BJ (cell line): ENCODE measurements at regions not wholly inside any gene's neighbourhood (a gene's known extent, or its start where the extent isn't known, plus 50 kb on each side); places are given as distances from the start of the nearest gene placed in this dataset.

Experiments
- CTCF ChIA-PET: fragments of 350-600 bp; formaldehyde crosslinking; extraction: SDS; loops from one replicate; lab custom pipeline; 2021; ENCODE audit warnings: antibody characterized with exemption, inconsistent platforms; lab: Yijun Ruan, JAX
- POLR2A ChIA-PET: fragments of 300-600 bp; sonication (Branson Sonifier 250); formaldehyde crosslinking; extraction: SDS; loops from one replicate; lab custom pipeline; 2021; ENCODE audit warnings: antibody characterized with exemption; lab: Charles Lee
- DNase-seq: peaks from one replicate; pipeline ENCODE4 v3.0.0-alpha.2; 2011; ENCODE audit warnings: low read depth
- H3K27me3 ChIP-seq: 2 replicates; pipeline ENCODE4 v1.6.0; 2011; ENCODE audit warnings: low read length; ENCODE audit not compliant: control insufficient read depth, insufficient read depth
- H3K36me3 ChIP-seq: 2 replicates; pipeline ENCODE4 v1.5.1; 2011; ENCODE audit warnings: low read length; ENCODE audit not compliant: control insufficient read depth, insufficient read depth
- H3K4me3 ChIP-seq: 2 replicates; pipeline ENCODE4 v1.5.1; 2011; ENCODE audit warnings: low read depth, mild to moderate bottlenecking, control low read depth, low read length
- TF ChIP-seq, protein P1 (sequence below): IDR thresholded peaks from 2 replicates; pipeline ENCODE4 v1.5.1; 2011; ENCODE audit warnings: low read depth, mild to moderate bottlenecking, control low read depth, inconsistent platforms, low read length, moderate library complexity; ENCODE audit not compliant: insufficient read depth

DNA sequence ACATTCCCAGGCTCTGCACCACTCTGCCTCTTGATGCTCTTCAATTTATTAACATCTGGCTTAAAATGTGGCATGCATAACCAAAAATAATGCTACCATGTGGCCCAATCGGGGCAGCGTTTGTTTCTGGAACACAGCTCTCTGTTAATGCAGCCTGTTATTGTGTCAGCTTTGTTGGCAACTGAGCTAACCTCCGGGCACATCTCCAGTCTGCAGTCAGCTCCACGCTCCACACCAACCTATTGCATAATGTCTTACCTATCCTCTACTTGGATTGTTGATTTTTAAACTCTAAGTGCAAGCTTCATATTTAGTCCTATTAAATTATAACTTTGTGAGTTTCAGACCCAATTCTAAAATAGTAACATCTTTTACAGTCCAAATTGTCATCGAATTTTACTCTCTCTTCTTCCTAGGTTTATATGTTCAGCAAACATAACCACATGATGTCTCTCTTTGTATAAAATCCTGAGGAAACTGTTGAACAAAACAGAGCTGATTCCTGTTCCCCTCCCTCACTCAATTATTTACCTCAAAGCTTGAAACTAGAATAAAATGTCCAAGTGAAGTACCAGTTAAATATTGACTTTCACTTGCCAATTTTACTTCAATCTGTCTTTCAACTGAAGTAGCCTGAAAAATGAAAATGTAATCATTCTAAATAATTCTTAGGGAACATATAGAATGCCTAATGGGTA is 92.2 kb upstream of the RAPGEF2 start:
- Histone ChIP-seq H3K27me3 (no peaks in the 10 kb centered on the region), H3K4me3 (no peak overlapping the region), H3K36me3 (no peaks in the 10 kb centered on the region)
- peak; percentile 74 for DNase-seq
- CTCF ChIA-PET = no interaction called here
- POLR2A ChIA-PET = no interaction called here
- TF ChIP-seq, protein P1, sequence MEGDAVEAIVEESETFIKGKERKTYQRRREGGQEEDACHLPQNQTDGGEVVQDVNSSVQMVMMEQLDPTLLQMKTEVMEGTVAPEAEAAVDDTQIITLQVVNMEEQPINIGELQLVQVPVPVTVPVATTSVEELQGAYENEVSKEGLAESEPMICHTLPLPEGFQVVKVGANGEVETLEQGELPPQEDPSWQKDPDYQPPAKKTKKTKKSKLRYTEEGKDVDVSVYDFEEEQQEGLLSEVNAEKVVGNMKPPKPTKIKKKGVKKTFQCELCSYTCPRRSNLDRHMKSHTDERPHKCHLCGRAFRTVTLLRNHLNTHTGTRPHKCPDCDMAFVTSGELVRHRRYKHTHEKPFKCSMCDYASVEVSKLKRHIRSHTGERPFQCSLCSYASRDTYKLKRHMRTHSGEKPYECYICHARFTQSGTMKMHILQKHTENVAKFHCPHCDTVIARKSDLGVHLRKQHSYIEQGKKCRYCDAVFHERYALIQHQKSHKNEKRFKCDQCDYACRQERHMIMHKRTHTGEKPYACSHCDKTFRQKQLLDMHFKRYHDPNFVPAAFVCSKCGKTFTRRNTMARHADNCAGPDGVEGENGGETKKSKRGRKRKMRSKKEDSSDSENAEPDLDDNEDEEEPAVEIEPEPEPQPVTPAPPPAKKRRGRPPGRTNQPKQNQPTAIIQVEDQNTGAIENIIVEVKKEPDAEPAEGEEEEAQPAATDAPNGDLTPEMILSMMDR = no peak

DNA sequence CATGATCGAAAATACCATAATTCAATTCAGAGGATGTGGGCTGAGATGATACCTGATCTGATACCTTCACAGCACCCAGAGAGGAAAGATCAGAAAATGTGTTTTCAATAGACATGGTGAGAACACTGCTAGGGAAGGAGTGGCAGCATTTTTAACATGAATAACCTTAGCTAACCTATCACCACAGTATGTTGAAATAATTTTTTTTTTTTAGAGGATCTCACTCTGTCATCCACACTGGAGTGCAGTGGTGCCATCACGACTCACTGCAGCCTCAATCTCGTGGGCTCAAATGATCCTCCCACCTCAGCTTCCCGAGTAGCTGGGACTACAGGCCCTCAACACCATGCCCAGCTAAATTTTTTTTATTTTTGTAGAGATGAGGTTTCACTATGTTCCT is 90.5 kb upstream of the RAPGEF2 start:
- peak; percentile 54 for DNase-seq
- ChIA-PET POLR2A (no interaction called here), CTCF (interaction anchor here (0.5 kb wide), 1 partner anchor 38 kb away, joined by 3 read pairs; no protein-coding TSS in a partner anchor)
- no peaks in the 10 kb centered on the region for H3K27me3 ChIP-seq
- TF ChIP-seq, protein P1 = no peak
- H3K4me3 ChIP-seq = no peak overlapping the region
- H3K36me3 ChIP-seq = no peaks in the 10 kb centered on the region

DNA sequence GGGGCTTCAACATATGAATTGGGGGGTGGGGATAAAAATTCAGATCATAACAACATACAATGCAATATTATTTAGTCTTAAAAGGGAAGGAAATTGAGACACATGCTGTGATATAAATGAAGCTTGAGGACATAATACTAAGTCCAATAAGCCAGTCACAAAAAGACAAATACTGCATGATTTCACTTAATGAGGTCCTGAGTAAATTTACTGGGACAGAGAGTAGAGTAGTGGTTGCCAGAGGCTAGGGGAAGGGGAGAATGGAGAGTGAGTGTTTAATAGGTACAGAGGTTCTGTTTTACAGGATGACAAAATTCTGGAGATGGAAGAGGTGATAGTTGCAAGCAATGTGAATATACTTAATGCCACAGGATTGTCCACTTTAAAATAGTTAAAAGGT is 89.2 kb upstream of the RAPGEF2 start:
- DNase-seq = no peak
- no peak overlapping the region for H3K4me3 ChIP-seq
- POLR2A ChIA-PET = no interaction called here
- CTCF ChIA-PET = interaction anchor here (1.1 kb wide), 1 partner anchor 16 kb away, joined by 3 read pairs; no protein-coding TSS in a partner anchor
- no peaks in the 10 kb centered on the region for H3K27me3 ChIP-seq
- TF ChIP-seq, protein P1 = no peak
- H3K36me3 ChIP-seq = no peaks in the 10 kb centered on the region

DNA sequence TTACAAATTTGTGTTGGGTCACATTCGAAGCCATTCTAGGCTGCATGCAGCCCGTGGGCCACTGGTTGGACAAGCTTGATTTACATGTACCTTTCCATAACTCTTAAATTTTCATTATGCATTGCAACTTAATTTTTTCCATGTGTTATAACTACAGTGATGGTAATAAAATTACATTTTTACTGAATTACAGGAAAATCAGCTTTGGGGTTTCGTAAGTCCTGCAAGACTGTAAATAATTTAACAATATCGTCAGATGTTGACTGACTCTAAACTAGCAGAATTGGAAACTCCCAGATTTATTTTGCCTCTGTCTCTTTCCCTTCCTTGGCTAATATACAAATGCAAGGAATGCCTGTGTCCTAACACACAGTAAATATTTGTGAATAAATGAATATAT is 88.0 kb upstream of the RAPGEF2 start:
- Histone ChIP-seq H3K36me3 (no peaks in the 10 kb centered on the region), H3K4me3 (no peak overlapping the region), H3K27me3 (0 out of 2 replicates have a peak, but pooled peaks cover 1% of the 10 kb centered on the region)
- TF ChIP-seq, protein P1 = no peak
- ChIA-PET CTCF (interaction anchor here (1.6 kb wide), 1 partner anchor 136 kb away, joined by 3 read pairs; no protein-coding TSS in a partner anchor), POLR2A (interaction anchor here (0.6 kb wide), 2 partner anchors 18 to 445 kb away, joined by 3 to 7 read pairs; no protein-coding TSS in a partner anchor)
- peak; percentile 52 for DNase-seq

DNA sequence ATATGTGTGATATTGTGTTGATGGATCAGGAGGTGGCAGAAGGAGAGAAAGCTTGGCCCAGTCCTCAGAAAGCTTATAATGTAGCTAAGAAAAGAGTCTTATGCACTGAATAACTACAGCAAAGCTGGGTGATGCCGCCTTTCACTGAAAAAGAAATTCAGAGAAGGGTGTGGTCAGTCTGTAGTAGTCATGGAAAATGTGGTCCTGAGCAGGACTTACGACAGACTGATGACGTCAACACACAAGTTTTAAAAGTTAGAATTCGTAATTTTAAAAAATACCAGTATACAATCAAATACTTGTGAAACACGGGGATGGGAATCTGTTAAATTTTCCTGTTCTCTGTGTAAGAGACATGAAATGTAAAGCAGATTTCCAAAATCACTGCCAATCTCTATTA is 87.0 kb upstream of the RAPGEF2 start:
- ChIA-PET CTCF (interaction anchor here (1.6 kb wide), 1 partner anchor 135 kb away, joined by 3 read pairs; no protein-coding TSS in a partner anchor), POLR2A (no interaction called here)
- Histone ChIP-seq H3K36me3 (no peaks in the 10 kb centered on the region), H3K27me3 (0 out of 2 replicates have a peak, but pooled peaks cover 1% of the 10 kb centered on the region), H3K4me3 (no peak overlapping the region)
- TF ChIP-seq, protein P1 = no peak
- no peak for DNase-seq
